SK-N-SH (cell line): ENCODE measurements at regions not wholly inside any gene's neighbourhood (a gene's known extent, or its start where the extent isn't known, plus 50 kb on each side); places are given as distances from the start of the nearest gene placed in this dataset.

Experiments
- FOSL2 ChIP-seq: IDR thresholded peaks from 2 replicates; pipeline ENCODE4 v1.4.0; 2012; ENCODE audit warnings: low read depth, mild to moderate bottlenecking, moderate library complexity, borderline replicate concordance
- JUND ChIP-seq: IDR thresholded peaks from 2 replicates; pipeline ENCODE4 v1.4.0; 2012
- MXI1 ChIP-seq: IDR thresholded peaks from 2 replicates; pipeline ENCODE4 v1.6.1; 2012; ENCODE audit warnings: mild to moderate bottlenecking, low read depth, low read length, improper control_type of control experiment
- POLR2AphosphoS5 ChIP-seq: IDR thresholded peaks from 2 replicates; pipeline ENCODE4 v1.6.1; 2012; ENCODE audit warnings: low read depth, low read length
- SMC3 ChIP-seq: IDR thresholded peaks from 2 replicates; pipeline ENCODE4 v1.6.1; 2012; ENCODE audit warnings: low read depth, low read length, improper control_type of control experiment
- TEAD4 ChIP-seq: IDR thresholded peaks from 2 replicates; pipeline ENCODE4 v1.4.0; 2012; ENCODE audit warnings: mild to moderate bottlenecking, borderline replicate concordance; ENCODE audit not compliant: insufficient read depth
- YY1 ChIP-seq: IDR thresholded peaks from 2 replicates; pipeline ENCODE4 v1.4.0; 2012; ENCODE audit warnings: low read depth, mild to moderate bottlenecking
- TF ChIP-seq, protein P1 (sequence below): IDR thresholded peaks from 2 replicates; pipeline ENCODE4; 2012
- TF ChIP-seq, protein P2 (sequence below): fragments of 200-600 bp; sonication (generic); IDR thresholded peaks from 2 replicates; pipeline ENCODE4 v1.6.1; 2017; ENCODE audit warnings: antibody characterized with exemption, mild to moderate bottlenecking, moderate library complexity

DNA sequence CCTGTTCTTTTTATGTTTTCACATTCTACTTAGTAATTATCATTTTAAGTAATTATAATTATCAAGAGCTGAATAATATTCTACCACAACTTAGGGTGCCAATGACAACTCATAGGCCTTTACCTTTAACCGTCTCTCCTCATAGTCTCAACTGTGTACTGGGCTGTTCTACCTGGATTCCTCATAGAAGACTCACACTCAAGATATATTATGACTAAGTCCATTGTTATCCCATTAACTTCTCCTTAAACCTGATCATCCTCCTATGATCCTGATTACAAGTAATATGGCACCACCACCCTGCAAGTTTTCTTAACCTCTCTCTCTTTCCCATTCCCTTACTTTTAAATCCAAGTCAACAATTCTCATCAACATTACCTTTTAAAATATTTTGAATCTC, 285.9 kb upstream of the VEPH1 start:
- TF ChIP-seq JUND (no peak), MXI1 (no peak), TEAD4 (no peak), SMC3 (no peak), FOSL2 (no peak), POLR2AphosphoS5 (no peak), YY1 (no peak)
- TF ChIP-seq, protein P1, sequence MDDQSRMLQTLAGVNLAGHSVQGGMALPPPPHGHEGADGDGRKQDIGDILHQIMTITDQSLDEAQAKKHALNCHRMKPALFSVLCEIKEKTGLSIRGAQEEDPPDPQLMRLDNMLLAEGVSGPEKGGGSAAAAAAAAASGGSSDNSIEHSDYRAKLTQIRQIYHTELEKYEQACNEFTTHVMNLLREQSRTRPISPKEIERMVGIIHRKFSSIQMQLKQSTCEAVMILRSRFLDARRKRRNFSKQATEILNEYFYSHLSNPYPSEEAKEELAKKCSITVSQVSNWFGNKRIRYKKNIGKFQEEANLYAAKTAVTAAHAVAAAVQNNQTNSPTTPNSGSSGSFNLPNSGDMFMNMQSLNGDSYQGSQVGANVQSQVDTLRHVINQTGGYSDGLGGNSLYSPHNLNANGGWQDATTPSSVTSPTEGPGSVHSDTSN: no peak
- TF ChIP-seq, protein P2, sequence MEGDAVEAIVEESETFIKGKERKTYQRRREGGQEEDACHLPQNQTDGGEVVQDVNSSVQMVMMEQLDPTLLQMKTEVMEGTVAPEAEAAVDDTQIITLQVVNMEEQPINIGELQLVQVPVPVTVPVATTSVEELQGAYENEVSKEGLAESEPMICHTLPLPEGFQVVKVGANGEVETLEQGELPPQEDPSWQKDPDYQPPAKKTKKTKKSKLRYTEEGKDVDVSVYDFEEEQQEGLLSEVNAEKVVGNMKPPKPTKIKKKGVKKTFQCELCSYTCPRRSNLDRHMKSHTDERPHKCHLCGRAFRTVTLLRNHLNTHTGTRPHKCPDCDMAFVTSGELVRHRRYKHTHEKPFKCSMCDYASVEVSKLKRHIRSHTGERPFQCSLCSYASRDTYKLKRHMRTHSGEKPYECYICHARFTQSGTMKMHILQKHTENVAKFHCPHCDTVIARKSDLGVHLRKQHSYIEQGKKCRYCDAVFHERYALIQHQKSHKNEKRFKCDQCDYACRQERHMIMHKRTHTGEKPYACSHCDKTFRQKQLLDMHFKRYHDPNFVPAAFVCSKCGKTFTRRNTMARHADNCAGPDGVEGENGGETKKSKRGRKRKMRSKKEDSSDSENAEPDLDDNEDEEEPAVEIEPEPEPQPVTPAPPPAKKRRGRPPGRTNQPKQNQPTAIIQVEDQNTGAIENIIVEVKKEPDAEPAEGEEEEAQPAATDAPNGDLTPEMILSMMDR: no peak
